ENCODE measurements at regions not wholly inside any gene's neighbourhood (a gene's known extent, or its start where the extent isn't known, plus 50 kb on each side); places are given as distances from the start of the nearest gene placed in this dataset.

GRCh38 chr1:192489047-192489446 lies 86.5 kb upstream of the RGS1 start:
- WGBS (ENCODE audit: insufficient coverage): no CpG with 5 or more reads among the region's 1 CpG
- TF ChIP-seq, protein P1, sequence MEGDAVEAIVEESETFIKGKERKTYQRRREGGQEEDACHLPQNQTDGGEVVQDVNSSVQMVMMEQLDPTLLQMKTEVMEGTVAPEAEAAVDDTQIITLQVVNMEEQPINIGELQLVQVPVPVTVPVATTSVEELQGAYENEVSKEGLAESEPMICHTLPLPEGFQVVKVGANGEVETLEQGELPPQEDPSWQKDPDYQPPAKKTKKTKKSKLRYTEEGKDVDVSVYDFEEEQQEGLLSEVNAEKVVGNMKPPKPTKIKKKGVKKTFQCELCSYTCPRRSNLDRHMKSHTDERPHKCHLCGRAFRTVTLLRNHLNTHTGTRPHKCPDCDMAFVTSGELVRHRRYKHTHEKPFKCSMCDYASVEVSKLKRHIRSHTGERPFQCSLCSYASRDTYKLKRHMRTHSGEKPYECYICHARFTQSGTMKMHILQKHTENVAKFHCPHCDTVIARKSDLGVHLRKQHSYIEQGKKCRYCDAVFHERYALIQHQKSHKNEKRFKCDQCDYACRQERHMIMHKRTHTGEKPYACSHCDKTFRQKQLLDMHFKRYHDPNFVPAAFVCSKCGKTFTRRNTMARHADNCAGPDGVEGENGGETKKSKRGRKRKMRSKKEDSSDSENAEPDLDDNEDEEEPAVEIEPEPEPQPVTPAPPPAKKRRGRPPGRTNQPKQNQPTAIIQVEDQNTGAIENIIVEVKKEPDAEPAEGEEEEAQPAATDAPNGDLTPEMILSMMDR (IDR thresholded peaks at IDR 0.05): no peak
- H3K36me3 ChIP-seq (ENCODE audit: control insufficient read depth, insufficient read depth, low read length): no peaks in the 10 kb centered on the region
- Mint-ChIP-seq H3K4me1 (no peaks in the 10 kb centered on the region), H3K9me3 (no peaks in the 10 kb centered on the region), H3K4me3 (no peak overlapping the region), H3K27me3 (ENCODE audit: low read depth in 2 of 2) (no peaks in the 10 kb centered on the region), H3K36me3 (no peaks in the 10 kb centered on the region), H3K27ac (no peak overlapping the region)
- intact Hi-C loops (cut with micrococcal nuclease): no loop called here
- H3K9me3 ChIP-seq (ENCODE audit: control insufficient read depth, insufficient read depth, low read length): no peaks in the 10 kb centered on the region
- H3K27ac ChIP-seq (ENCODE audit: low read length): no peak overlapping the region
- ATAC-seq (no peak), DNase-seq (no peak)
- no peak overlapping the region for H3K4me3 ChIP-seq (ENCODE audit: low read length)
- no peaks in the 10 kb centered on the region for H3K27me3 ChIP-seq (ENCODE audit: control insufficient read depth, insufficient read depth, low read length)
- no peaks in the 10 kb centered on the region for H3K4me1 ChIP-seq (ENCODE audit: control insufficient read depth, insufficient read depth, low read length)

- peak overlapping the region in 1 of 2 donors; percentile 58 for H3K27ac Mint-ChIP-seq
- DNase-seq (peak in 1 of 2 donors; percentile 26), ATAC-seq (peak; percentile 32 to 85 (median 55))
- Histone ChIP-seq H3K4me3 (ENCODE audit: low read length) (no peak overlapping the region), H3K27ac (ENCODE audit: low read length) (no peak overlapping the region), H3K9me3 (ENCODE audit: control insufficient read depth, insufficient read depth, low read length) (no peaks in the 10 kb centered on the region), H3K36me3 (ENCODE audit: control insufficient read depth, insufficient read depth, low read length) (no peaks in the 10 kb centered on the region), H3K4me1 (ENCODE audit: control insufficient read depth, insufficient read depth, low read length) (no peaks in the 10 kb centered on the region), H3K27me3 (ENCODE audit: control insufficient read depth, insufficient read depth, low read length) (no peaks in the 10 kb centered on the region)
- 70% methylated on average over 1 of the region's 2 CpGs for WGBS (ENCODE audit: insufficient coverage)
- H3K4me1 Mint-ChIP-seq: no peaks in the 10 kb centered on the region
- H3K27me3 Mint-ChIP-seq (ENCODE audit: low read depth in 2 of 2): no peaks in the 10 kb centered on the region
- H3K4me3 Mint-ChIP-seq: no peak overlapping the region
- H3K36me3 Mint-ChIP-seq: no peaks in the 10 kb centered on the region
- H3K9me3 Mint-ChIP-seq: no peaks in the 10 kb centered on the region
- intact Hi-C loops (cut with micrococcal nuclease): no loop called here
- TF ChIP-seq, protein P1 (IDR thresholded peaks at IDR 0.05): no peak
These were observed 85.8 kb upstream of the RGS1 start for GRCh38 chr1:192489748-192490147.

DNA sequence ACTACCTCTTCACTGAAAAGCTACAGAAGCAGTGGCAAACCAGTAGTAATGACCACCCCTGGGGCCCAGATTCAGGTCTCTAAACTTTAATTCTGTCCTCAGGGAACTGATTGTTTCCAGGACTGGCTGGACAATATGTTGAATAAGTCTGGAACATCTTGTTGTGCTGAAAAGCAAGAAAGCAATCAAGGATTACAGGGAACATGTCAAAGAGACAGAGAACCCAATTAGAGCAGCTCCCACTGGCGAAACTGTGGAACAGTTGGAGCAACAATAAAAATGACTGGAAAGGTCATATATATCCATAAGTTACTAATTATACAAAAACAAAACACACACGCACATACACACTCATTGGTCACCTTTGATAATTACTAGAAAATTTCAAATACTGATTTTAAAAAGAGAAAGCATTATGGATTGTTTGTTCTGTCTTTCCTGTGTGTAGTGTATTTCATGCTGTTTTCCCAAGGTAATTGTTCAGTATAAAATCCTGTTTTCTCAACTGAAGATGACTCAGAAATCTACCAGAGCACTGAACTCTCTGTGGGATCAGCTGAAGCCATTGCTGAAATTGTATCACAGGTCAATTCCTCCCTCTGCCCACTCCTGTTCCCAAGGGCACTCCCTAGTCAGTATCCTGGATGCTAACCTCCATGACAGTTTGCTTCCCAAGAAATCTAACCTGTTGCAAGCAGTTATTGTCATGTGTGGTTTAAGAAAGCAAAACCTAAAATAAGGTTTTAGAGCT lies 83.6 kb upstream of the RGS1 start:
- H3K27ac Mint-ChIP-seq: no peak overlapping the region
- ATAC-seq: no peak
- H3K4me3 Mint-ChIP-seq: no peak overlapping the region
- no peaks in the 10 kb centered on the region for H3K27me3 Mint-ChIP-seq (ENCODE audit: low read depth in 2 of 2)
- DNase-seq: no peak
- Histone ChIP-seq H3K27me3 (ENCODE audit: control insufficient read depth, insufficient read depth, low read length) (no peaks in the 10 kb centered on the region), H3K36me3 (ENCODE audit: control insufficient read depth, insufficient read depth, low read length) (no peaks in the 10 kb centered on the region), H3K4me1 (ENCODE audit: control insufficient read depth, insufficient read depth, low read length) (no peaks in the 10 kb centered on the region), H3K4me3 (ENCODE audit: low read length) (no peak overlapping the region), H3K27ac (ENCODE audit: low read length) (no peak overlapping the region), H3K9me3 (ENCODE audit: control insufficient read depth, insufficient read depth, low read length) (no peaks in the 10 kb centered on the region)
- 83% methylated on average over 1 of the region's 2 CpGs for WGBS (ENCODE audit: insufficient coverage)
- intact Hi-C loops (cut with micrococcal nuclease): no loop called here
- TF ChIP-seq, protein P1 (IDR thresholded peaks at IDR 0.05): no peak
- no peaks in the 10 kb centered on the region for H3K9me3 Mint-ChIP-seq
- no peaks in the 10 kb centered on the region for H3K36me3 Mint-ChIP-seq
- H3K4me1 Mint-ChIP-seq: no peaks in the 10 kb centered on the region

- DNase-seq: no peak
- Histone ChIP-seq H3K4me1 (ENCODE audit: control insufficient read depth, insufficient read depth, low read length) (no peaks in the 10 kb centered on the region), H3K27ac (ENCODE audit: low read length) (no peak overlapping the region), H3K9me3 (ENCODE audit: control insufficient read depth, insufficient read depth, low read length) (no peaks in the 10 kb centered on the region), H3K4me3 (ENCODE audit: low read length) (no peak overlapping the region), H3K27me3 (ENCODE audit: control insufficient read depth, insufficient read depth, low read length) (no peaks in the 10 kb centered on the region), H3K36me3 (ENCODE audit: control insufficient read depth, insufficient read depth, low read length) (no peaks in the 10 kb centered on the region)
- no CpG with 5 or more reads among the region's 1 CpG for WGBS (ENCODE audit: insufficient coverage)
- Mint-ChIP-seq H3K27ac (no peak overlapping the region), H3K27me3 (ENCODE audit: low read depth in 2 of 2) (no peaks in the 10 kb centered on the region), H3K9me3 (no peaks in the 10 kb centered on the region), H3K4me3 (no peak overlapping the region), H3K4me1 (no peaks in the 10 kb centered on the region), H3K36me3 (no peaks in the 10 kb centered on the region)
- TF ChIP-seq, protein P1 (IDR thresholded peaks at IDR 0.05): no peak
- intact Hi-C loops (cut with micrococcal nuclease): no loop called here
- ATAC-seq: no peak
These were observed 82.0 kb upstream of the RGS1 start for GRCh38 chr1:192493584-192493983.
